RPMI7951 (cell line): ENCODE measurements at regions not wholly inside any gene's neighbourhood (a gene's known extent, or its start where the extent isn't known, plus 50 kb on each side); places are given as distances from the start of the nearest gene placed in this dataset.
"Not testable (repeated sequence)": the region's sequence is repeated elsewhere in the genome, so short reads cannot be mapped to it uniquely, and the experiment has no call there.

Source experiments
- DNase-seq: peaks from one replicate; pipeline ENCODE4 v3.0.0-alpha.2; 2012; ENCODE audit warnings: low read depth

GRCh38 chr5:124871303-124871702 lies 124.9 kb upstream of the ZNF608 start:
- DNase-seq: peak; percentile 62

- DNase-seq: no peak
These were observed 125.6 kb upstream of the ZNF608 start for GRCh38 chr5:124872086-124872485.

GRCh38 chr5:124872615-124873014 lies 126.2 kb upstream of the ZNF608 start:
- DNase-seq: no peak

GRCh38 chr5:124873188-124873587 lies 126.7 kb upstream of the ZNF608 start:
- DNase-seq: no peak

- no peak for DNase-seq
These were observed 127.3 kb upstream of the ZNF608 start for GRCh38 chr5:124873713-124874112.

- DNase-seq: no peak
These were observed 130.1 kb upstream of the ZNF608 start for GRCh38 chr5:124876566-124876965.

GRCh38 chr5:124876983-124877382 lies 130.5 kb upstream of the ZNF608 start:
- DNase-seq: no peak

- DNase-seq: no peak
These were observed 131.2 kb upstream of the ZNF608 start for GRCh38 chr5:124877501-124878146.

- DNase-seq: no peak
These were observed 132.3 kb upstream of the ZNF608 start for GRCh38 chr5:124878583-124879342.

- no peak for DNase-seq
These were observed 134.7 kb upstream of the ZNF608 start for GRCh38 chr5:124880903-124881697.

- DNase-seq: no peak
These were observed 137.2 kb upstream of the ZNF608 start for GRCh38 chr5:124883681-124884080.

GRCh38 chr5:124884114-124884513 lies 137.7 kb upstream of the ZNF608 start:
- DNase-seq: no peak

GRCh38 chr5:124885490-124885889 lies 139.1 kb upstream of the ZNF608 start:
- DNase-seq: no peak

- no peak for DNase-seq
These were observed 140.8 kb upstream of the ZNF608 start for GRCh38 chr5:124887223-124887622.

- DNase-seq: peak; percentile 36
These were observed 141.6 kb upstream of the ZNF608 start for GRCh38 chr5:124888050-124888506.

GRCh38 chr5:124888622-124889485 lies 142.4 kb upstream of the ZNF608 start:
- DNase-seq: no peak

GRCh38 chr5:124889486-124889825 lies 143.0 kb upstream of the ZNF608 start:
- peak; percentile 15 for DNase-seq

- DNase-seq: no peak
These were observed 143.4 kb upstream of the ZNF608 start for GRCh38 chr5:124889850-124890249.

GRCh38 chr5:124890442-124890841 lies 144.0 kb upstream of the ZNF608 start:
- not testable (repeated sequence) for DNase-seq

GRCh38 chr5:124891179-124891578 lies 144.7 kb upstream of the ZNF608 start:
- DNase-seq: no peak

GRCh38 chr5:124892185-124892848 lies 145.9 kb upstream of the ZNF608 start:
- no peak for DNase-seq
